ENCODE measurements at regions not wholly inside any gene's neighbourhood (a gene's known extent, or its start where the extent isn't known, plus 50 kb on each side); places are given as distances from the start of the nearest gene placed in this dataset.

GRCh38 chr5:82523633-82524032 lies 245.5 kb upstream of the RPS23 start:
- Histone ChIP-seq H3K27ac (ENCODE audit: low read depth, low read length, poor library complexity, severe bottlenecking) (no peak overlapping the region), H3K4me1 (ENCODE audit: insufficient read depth, low read length, poor library complexity, severe bottlenecking) (no peaks in the 10 kb centered on the region), H3K36me3 (ENCODE audit: insufficient read depth, low read length, poor library complexity, severe bottlenecking) (no peaks in the 10 kb centered on the region), H3K27me3 (replicated peaks; ENCODE audit: insufficient read depth, low read depth, low read length, poor library complexity) (peaks cover 5% of the 10 kb centered on the region), H3K9me3 (ENCODE audit: low read depth, low read length, poor library complexity, severe bottlenecking) (no peaks in the 10 kb centered on the region), H3K4me3 (ENCODE audit: low read depth, low read length, poor library complexity, severe bottlenecking) (no peak overlapping the region)
- ChIA-PET CTCF (no interaction called here), POLR2A (ENCODE audit: low non-redundant PET) (no interaction called here)
- no TSS peak for BruUV-seq (replicated peaks)
- intact Hi-C loops (cut with micrococcal nuclease; ENCODE audit: unreplicated experiment) = no loop called here
- DNase-seq (ENCODE audit: low spot score) = no peak
- TF ChIP-seq CTCF (conservative IDR thresholded peaks at IDR 0.05; ENCODE audit: low read depth, low read length) (no peak), EZH2 (IDR thresholded peaks at IDR 0.05; ENCODE audit: borderline replicate concordance, low read depth, low read length, poor library complexity, severe bottlenecking) (no peak)

- POLR2A ChIA-PET (ENCODE audit: low non-redundant PET) = no interaction called here
- no peaks in the 10 kb centered on the region for H3K9me3 ChIP-seq (ENCODE audit: low read depth, low read length, poor library complexity, severe bottlenecking)
- CTCF ChIA-PET = no interaction called here
- H3K36me3 ChIP-seq (ENCODE audit: insufficient read depth, low read length, poor library complexity, severe bottlenecking) = no peaks in the 10 kb centered on the region
- H3K27ac ChIP-seq (ENCODE audit: low read depth, low read length, poor library complexity, severe bottlenecking) = no peak overlapping the region
- no peak for TF ChIP-seq EZH2 (IDR thresholded peaks at IDR 0.05; ENCODE audit: borderline replicate concordance, low read depth, low read length, poor library complexity, severe bottlenecking)
- TF ChIP-seq CTCF (conservative IDR thresholded peaks at IDR 0.05; ENCODE audit: low read depth, low read length) = no peak
- H3K4me3 ChIP-seq (ENCODE audit: low read depth, low read length, poor library complexity, severe bottlenecking) = no peak overlapping the region
- no peaks in the 10 kb centered on the region for H3K4me1 ChIP-seq (ENCODE audit: insufficient read depth, low read length, poor library complexity, severe bottlenecking)
- H3K27me3 ChIP-seq (replicated peaks; ENCODE audit: insufficient read depth, low read depth, low read length, poor library complexity) = peaks cover 5% of the 10 kb centered on the region
- intact Hi-C loops (cut with micrococcal nuclease; ENCODE audit: unreplicated experiment) = no loop called here
- BruUV-seq (replicated peaks) = no TSS peak
- no peak for DNase-seq (ENCODE audit: low spot score)
Observed at GRCh38 chr5:82522897-82523296, 244.7 kb upstream of the RPS23 start.

- no peak for TF ChIP-seq CTCF (conservative IDR thresholded peaks at IDR 0.05; ENCODE audit: low read depth, low read length)
- TF ChIP-seq EZH2 (IDR thresholded peaks at IDR 0.05; ENCODE audit: borderline replicate concordance, low read depth, low read length, poor library complexity, severe bottlenecking) = no peak
- H3K9me3 ChIP-seq (ENCODE audit: low read depth, low read length, poor library complexity, severe bottlenecking) = no peaks in the 10 kb centered on the region
- ChIA-PET CTCF (no interaction called here), POLR2A (ENCODE audit: low non-redundant PET) (no interaction called here)
- intact Hi-C loops (cut with micrococcal nuclease; ENCODE audit: unreplicated experiment) = no loop called here
- H3K4me1 ChIP-seq (ENCODE audit: insufficient read depth, low read length, poor library complexity, severe bottlenecking) = no peaks in the 10 kb centered on the region
- H3K27ac ChIP-seq (ENCODE audit: low read depth, low read length, poor library complexity, severe bottlenecking) = no peak overlapping the region
- H3K36me3 ChIP-seq (ENCODE audit: insufficient read depth, low read length, poor library complexity, severe bottlenecking) = no peaks in the 10 kb centered on the region
- no peak overlapping the region for H3K4me3 ChIP-seq (ENCODE audit: low read depth, low read length, poor library complexity, severe bottlenecking)
- DNase-seq (ENCODE audit: low spot score) = no peak
- no TSS peak for BruUV-seq (replicated peaks)
- H3K27me3 ChIP-seq (replicated peaks; ENCODE audit: insufficient read depth, low read depth, low read length, poor library complexity) = peaks cover 5% of the 10 kb centered on the region
Observed at GRCh38 chr5:82521431-82522051, 243.4 kb upstream of the RPS23 start.

All from A673 (cell line).